DND-41 (cell line): ENCODE measurements at regions not wholly inside any gene's neighbourhood (a gene's known extent, or its start where the extent isn't known, plus 50 kb on each side); places are given as distances from the start of the nearest gene placed in this dataset.

Experiments used
- EZH2 ChIP-seq: IDR thresholded peaks from 3 replicates; pipeline ENCODE4 v1.6.1; 2012; ENCODE audit warnings: borderline replicate concordance, low read depth, mild to moderate bottlenecking, moderate library complexity, low read length, inconsistent platforms; ENCODE audit not compliant: severe bottlenecking
- TF ChIP-seq, protein P1 (sequence below): IDR thresholded peaks from 2 replicates; pipeline ENCODE4 v1.5.1; 2012; ENCODE audit warnings: borderline replicate concordance, low read length, moderate library complexity, mild to moderate bottlenecking; ENCODE audit not compliant: poor library complexity, severe bottlenecking; ENCODE audit errors: extremely low read depth

DNA sequence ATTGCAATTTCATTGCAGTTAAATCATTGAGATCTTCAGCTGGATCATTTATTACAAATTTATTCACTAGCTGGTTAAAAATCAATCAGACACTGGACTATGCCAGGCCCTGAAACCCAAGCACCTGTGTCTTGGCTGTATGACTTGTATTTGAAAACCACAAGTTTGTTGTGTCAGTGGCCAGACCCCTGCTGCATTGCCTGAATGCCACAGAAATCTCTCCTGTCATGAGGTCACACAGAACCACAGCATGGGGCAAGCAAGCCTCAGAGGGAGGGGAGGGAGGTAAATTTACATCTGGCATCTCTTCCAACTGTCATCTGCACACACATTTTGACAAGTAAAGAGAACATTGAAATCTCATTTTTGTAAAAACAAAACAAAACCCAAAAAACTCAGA lies 90.0 kb downstream of the ARRDC3 start:
- TF ChIP-seq, protein P1, sequence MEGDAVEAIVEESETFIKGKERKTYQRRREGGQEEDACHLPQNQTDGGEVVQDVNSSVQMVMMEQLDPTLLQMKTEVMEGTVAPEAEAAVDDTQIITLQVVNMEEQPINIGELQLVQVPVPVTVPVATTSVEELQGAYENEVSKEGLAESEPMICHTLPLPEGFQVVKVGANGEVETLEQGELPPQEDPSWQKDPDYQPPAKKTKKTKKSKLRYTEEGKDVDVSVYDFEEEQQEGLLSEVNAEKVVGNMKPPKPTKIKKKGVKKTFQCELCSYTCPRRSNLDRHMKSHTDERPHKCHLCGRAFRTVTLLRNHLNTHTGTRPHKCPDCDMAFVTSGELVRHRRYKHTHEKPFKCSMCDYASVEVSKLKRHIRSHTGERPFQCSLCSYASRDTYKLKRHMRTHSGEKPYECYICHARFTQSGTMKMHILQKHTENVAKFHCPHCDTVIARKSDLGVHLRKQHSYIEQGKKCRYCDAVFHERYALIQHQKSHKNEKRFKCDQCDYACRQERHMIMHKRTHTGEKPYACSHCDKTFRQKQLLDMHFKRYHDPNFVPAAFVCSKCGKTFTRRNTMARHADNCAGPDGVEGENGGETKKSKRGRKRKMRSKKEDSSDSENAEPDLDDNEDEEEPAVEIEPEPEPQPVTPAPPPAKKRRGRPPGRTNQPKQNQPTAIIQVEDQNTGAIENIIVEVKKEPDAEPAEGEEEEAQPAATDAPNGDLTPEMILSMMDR = no peak
- TF ChIP-seq EZH2 = no peak
